Panc1 (cell line): ENCODE measurements at regions not wholly inside any gene's neighbourhood (a gene's known extent, or its start where the extent isn't known, plus 50 kb on each side); places are given as distances from the start of the nearest gene placed in this dataset.

Source experiments
- POLR2AphosphoS5 ChIP-seq: IDR thresholded peaks from 2 replicates; pipeline ENCODE4 v1.6.1; 2012; ENCODE audit warnings: mild to moderate bottlenecking, low read depth, low read length, moderate library complexity
- TF ChIP-seq, protein P1 (sequence below): fragments of 450-650 bp; IDR thresholded peaks from 2 replicates; pipeline ENCODE4 v1.5.1; 2017; ENCODE audit warnings: mild to moderate bottlenecking
- TF ChIP-seq, protein P2 (sequence below), 2 experiments: IDR thresholded peaks; 2 replicates each; pipeline ENCODE4 v1.6.1; 2011 to 2012; ENCODE audit warnings: low read depth in 2 of 2, control low read depth in 1 of 2, low read length in 1 of 2, mild to moderate bottlenecking in 1 of 2, moderate library complexity in 1 of 2; ENCODE audit not compliant: insufficient read depth in 1 of 2

DNA sequence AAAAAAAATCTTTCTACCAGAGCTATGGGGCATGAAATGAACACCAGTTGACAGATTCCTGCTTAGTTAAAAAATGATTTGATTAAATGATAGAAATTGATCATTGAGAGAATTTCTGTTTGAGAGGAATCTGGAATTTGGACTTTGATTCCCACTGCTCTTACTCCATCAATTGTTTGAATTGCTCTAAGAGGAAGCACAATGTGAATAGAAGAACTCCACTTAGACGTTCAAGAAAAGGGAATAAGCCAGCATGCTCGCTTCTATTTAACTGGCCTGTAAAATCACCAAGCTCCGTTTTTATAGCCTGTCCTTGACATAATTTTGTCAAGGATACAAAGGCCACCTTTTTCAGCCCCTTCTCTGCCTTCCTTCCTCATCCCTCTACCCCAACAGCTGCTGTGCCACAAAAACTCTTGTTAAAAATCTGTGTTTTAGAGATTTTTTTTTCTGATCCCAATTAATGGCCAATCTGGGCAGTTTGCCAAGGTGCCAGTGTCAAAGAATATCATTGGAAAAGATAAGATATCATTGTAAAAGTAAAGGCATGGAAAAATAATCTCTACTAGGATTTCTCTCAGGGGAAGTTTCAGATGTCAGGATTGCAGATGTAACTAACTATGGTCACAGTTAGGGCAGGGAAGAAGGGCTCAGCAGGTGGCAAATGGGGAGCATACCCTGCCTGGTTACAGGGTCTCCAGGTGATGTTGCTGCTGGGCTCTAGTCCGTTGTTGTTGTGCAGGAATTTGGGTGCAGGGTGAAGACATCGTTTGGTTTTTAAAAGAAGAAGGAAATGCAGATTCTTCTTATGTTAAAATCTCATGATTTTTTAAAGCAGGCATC, 301.8 kb upstream of the PDZRN3 start:
- TF ChIP-seq, protein P1, sequence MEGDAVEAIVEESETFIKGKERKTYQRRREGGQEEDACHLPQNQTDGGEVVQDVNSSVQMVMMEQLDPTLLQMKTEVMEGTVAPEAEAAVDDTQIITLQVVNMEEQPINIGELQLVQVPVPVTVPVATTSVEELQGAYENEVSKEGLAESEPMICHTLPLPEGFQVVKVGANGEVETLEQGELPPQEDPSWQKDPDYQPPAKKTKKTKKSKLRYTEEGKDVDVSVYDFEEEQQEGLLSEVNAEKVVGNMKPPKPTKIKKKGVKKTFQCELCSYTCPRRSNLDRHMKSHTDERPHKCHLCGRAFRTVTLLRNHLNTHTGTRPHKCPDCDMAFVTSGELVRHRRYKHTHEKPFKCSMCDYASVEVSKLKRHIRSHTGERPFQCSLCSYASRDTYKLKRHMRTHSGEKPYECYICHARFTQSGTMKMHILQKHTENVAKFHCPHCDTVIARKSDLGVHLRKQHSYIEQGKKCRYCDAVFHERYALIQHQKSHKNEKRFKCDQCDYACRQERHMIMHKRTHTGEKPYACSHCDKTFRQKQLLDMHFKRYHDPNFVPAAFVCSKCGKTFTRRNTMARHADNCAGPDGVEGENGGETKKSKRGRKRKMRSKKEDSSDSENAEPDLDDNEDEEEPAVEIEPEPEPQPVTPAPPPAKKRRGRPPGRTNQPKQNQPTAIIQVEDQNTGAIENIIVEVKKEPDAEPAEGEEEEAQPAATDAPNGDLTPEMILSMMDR, result no peak
- TF ChIP-seq, protein P2, sequence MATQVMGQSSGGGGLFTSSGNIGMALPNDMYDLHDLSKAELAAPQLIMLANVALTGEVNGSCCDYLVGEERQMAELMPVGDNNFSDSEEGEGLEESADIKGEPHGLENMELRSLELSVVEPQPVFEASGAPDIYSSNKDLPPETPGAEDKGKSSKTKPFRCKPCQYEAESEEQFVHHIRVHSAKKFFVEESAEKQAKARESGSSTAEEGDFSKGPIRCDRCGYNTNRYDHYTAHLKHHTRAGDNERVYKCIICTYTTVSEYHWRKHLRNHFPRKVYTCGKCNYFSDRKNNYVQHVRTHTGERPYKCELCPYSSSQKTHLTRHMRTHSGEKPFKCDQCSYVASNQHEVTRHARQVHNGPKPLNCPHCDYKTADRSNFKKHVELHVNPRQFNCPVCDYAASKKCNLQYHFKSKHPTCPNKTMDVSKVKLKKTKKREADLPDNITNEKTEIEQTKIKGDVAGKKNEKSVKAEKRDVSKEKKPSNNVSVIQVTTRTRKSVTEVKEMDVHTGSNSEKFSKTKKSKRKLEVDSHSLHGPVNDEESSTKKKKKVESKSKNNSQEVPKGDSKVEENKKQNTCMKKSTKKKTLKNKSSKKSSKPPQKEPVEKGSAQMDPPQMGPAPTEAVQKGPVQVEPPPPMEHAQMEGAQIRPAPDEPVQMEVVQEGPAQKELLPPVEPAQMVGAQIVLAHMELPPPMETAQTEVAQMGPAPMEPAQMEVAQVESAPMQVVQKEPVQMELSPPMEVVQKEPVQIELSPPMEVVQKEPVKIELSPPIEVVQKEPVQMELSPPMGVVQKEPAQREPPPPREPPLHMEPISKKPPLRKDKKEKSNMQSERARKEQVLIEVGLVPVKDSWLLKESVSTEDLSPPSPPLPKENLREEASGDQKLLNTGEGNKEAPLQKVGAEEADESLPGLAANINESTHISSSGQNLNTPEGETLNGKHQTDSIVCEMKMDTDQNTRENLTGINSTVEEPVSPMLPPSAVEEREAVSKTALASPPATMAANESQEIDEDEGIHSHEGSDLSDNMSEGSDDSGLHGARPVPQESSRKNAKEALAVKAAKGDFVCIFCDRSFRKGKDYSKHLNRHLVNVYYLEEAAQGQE (IDR thresholded peaks at IDR 0.05; ENCODE audit: insufficient read depth in 1 of 2, low read depth in 2 of 2, low read length in 1 of 2), result no peak
- no peak for TF ChIP-seq POLR2AphosphoS5
